Left lung (tissue), 4 donors: ENCODE measurements at regions not wholly inside any gene's neighbourhood (a gene's known extent, or its start where the extent isn't known, plus 50 kb on each side); places are given as distances from the start of the nearest gene placed in this dataset.

Experiments
- ATAC-seq: fragments of 200-7000 bp; cut with Tn5 transposase; one replicate; pipeline ENCODE4 v1.9.1; 2020; ENCODE audit warnings: moderate library complexity
- DNase-seq, 4 donors: peaks; one replicate each; pipeline ENCODE4 v3.0.0-alpha.2; 2013 to 2020
- H3K27ac ChIP-seq, 2 donors: fragments of 200-600 bp; sonication (generic) in 1 of 2; one replicate each; pipeline versions ENCODE4 v1.5.0 to v1.8.0; 2020 to 2021
- H3K27me3 ChIP-seq, 2 donors: fragments of 200-600 bp; sonication (generic) in 1 of 2; one replicate each; pipeline versions ENCODE4 v1.5.0 to v1.8.0; 2020 to 2021
- H3K36me3 ChIP-seq, 2 donors: fragments of 200-600 bp; sonication (generic) in 1 of 2; one replicate each; pipeline versions ENCODE4 v1.5.0 to v1.8.0; 2020 to 2021
- H3K4me1 ChIP-seq, 2 donors: fragments of 200-600 bp; one replicate each; pipeline ENCODE4 v1.8.0; 2021
- H3K4me3 ChIP-seq, 2 donors: fragments of 200-600 bp; sonication (generic) in 1 of 2; one replicate each; pipeline versions ENCODE4 v1.5.0 to v1.8.0; 2020 to 2021; ENCODE audit warnings: mild to moderate bottlenecking in 1 of 2
- H3K9me3 ChIP-seq, 2 donors: fragments of 200-600 bp; sonication (generic) in 1 of 2; one replicate each; pipeline versions ENCODE4 v1.5.0 to v1.8.0; 2020 to 2021
- CTCF ChIP-seq, 2 donors: fragments of 200-600 bp; sonication (generic) in 1 of 2; IDR thresholded peaks; one replicate each; pipeline versions ENCODE4 v1.5.0 to v1.8.0; 2021; ENCODE audit warnings: antibody characterized with exemption in 2 of 2
- intact Hi-C, 2 donors: fragments of 100-400 bp; cut with DNase I; formaldehyde crosslinking; loops; one replicate each; pipeline versions ENCODE4 v1.11.2 to v1.14.2; 2022
- donor health status: DM: no; HTN: yes; CAD: no.
- donor health status: DM: no; HTN: no; CAD: no.

- Histone ChIP-seq H3K9me3 (no peaks in the 10 kb centered on the region), H3K27ac (peak overlapping the region in 1 of 2 donors; percentile 37), H3K4me1 (peaks cover 0 to 6% of the 10 kb centered on the region in 2 donors), H3K27me3 (no peaks in the 10 kb centered on the region), H3K4me3 (no peak overlapping the region), H3K36me3 (no peaks in the 10 kb centered on the region)
- DNase-seq = no peak
- intact Hi-C loops = no loop called here
- no peak for TF ChIP-seq CTCF (IDR thresholded peaks at IDR 0.05)
- ATAC-seq = no peak
Measured at GRCh38 chr20:53891306-53891894, 179.0 kb downstream of the BCAS1 start.

- no peak for TF ChIP-seq CTCF (IDR thresholded peaks at IDR 0.05)
- Histone ChIP-seq H3K27ac (peak overlapping the region in 1 of 2 donors; percentile 37), H3K27me3 (no peaks in the 10 kb centered on the region), H3K9me3 (no peaks in the 10 kb centered on the region), H3K4me1 (peaks cover 0 to 6% of the 10 kb centered on the region in 2 donors), H3K4me3 (no peak overlapping the region), H3K36me3 (no peaks in the 10 kb centered on the region)
- no peak for DNase-seq
- ATAC-seq = no peak
- intact Hi-C loops = no loop called here
Measured at GRCh38 chr20:53890443-53891305, 179.7 kb downstream of the BCAS1 start.

- Histone ChIP-seq H3K27ac (no peak overlapping the region), H3K4me1 (peaks cover 0 to 6% of the 10 kb centered on the region in 2 donors), H3K4me3 (no peak overlapping the region), H3K36me3 (no peaks in the 10 kb centered on the region), H3K27me3 (no peaks in the 10 kb centered on the region), H3K9me3 (no peaks in the 10 kb centered on the region)
- TF ChIP-seq CTCF (IDR thresholded peaks at IDR 0.05) = no peak
- DNase-seq (no peak), ATAC-seq (no peak)
- intact Hi-C loops = no loop called here
Measured at GRCh38 chr20:53889411-53890148, 180.8 kb downstream of the BCAS1 start.

GRCh38 chr20:53888951-53889350, 181.4 kb downstream of the BCAS1 start:
- DNase-seq = no peak
- H3K27ac ChIP-seq = no peak overlapping the region
- H3K4me1 ChIP-seq = peaks cover 0 to 6% of the 10 kb centered on the region in 2 donors
- no peak for ATAC-seq
- intact Hi-C loops = no loop called here
- H3K27me3 ChIP-seq = no peaks in the 10 kb centered on the region
- no peaks in the 10 kb centered on the region for H3K36me3 ChIP-seq
- H3K4me3 ChIP-seq = no peak overlapping the region
- no peaks in the 10 kb centered on the region for H3K9me3 ChIP-seq
- TF ChIP-seq CTCF (IDR thresholded peaks at IDR 0.05) = no peak

GRCh38 chr20:53888510-53888909, 181.9 kb downstream of the BCAS1 start:
- TF ChIP-seq CTCF (IDR thresholded peaks at IDR 0.05) = no peak
- H3K27ac ChIP-seq = no peak overlapping the region
- H3K27me3 ChIP-seq = no peaks in the 10 kb centered on the region
- H3K4me3 ChIP-seq = no peak overlapping the region
- peaks cover 0 to 6% of the 10 kb centered on the region in 2 donors for H3K4me1 ChIP-seq
- ATAC-seq (no peak), DNase-seq (no peak)
- H3K9me3 ChIP-seq = no peaks in the 10 kb centered on the region
- H3K36me3 ChIP-seq = no peaks in the 10 kb centered on the region
- intact Hi-C loops = no loop called here
